A549 (cell line): ENCODE measurements at regions not wholly inside any gene's neighbourhood (a gene's known extent, or its start where the extent isn't known, plus 50 kb on each side); places are given as distances from the start of the nearest gene placed in this dataset.

Experiments
- ATAC-seq, 2 experiments: fragments of 200-7000 bp in 1 of 2; fragments of >200 bp in 1 of 2; cut with Nextera tagmentation in 1 of 2; cut with Tn5 transposase in 1 of 2; 3 replicates each; pipeline versions ENCODE4 v1.8.0 to v1.9.1; 2018 to 2020; ENCODE audit warnings: mild to moderate bottlenecking in 1 of 2, moderate library complexity in 1 of 2
- CTCF ChIA-PET: fragments of 300-600 bp; sonication (Branson Sonifier 250); formaldehyde crosslinking; extraction: SDS; loops from one replicate; lab custom pipeline; 2021; ENCODE audit warnings: antibody characterized with exemption, inconsistent platforms; lab: Yijun Ruan, JAX
- POLR2A ChIA-PET: fragments of 350-600 bp; formaldehyde crosslinking; extraction: SDS; loops from one replicate; lab custom pipeline; 2021; ENCODE audit warnings: antibody characterized with exemption, inconsistent platforms; lab: Yijun Ruan, JAX
- DNase-seq, 2 experiments: peaks; one replicate each; pipeline versions ENCODE4 v3.0.0 to v3.0.0-alpha.2; 2011 to 2016; ENCODE audit warnings: low read depth in 1 of 2, low spot score in 1 of 2
- FAIRE-seq: peaks from 2 replicates; lab custom pipeline; 2011; peaks lifted over from hg19 to GRCh38; lab: Jason Lieb, UNC
- H3K27ac ChIP-seq, 2 experiments: fragments of >200 bp; sonication (Bioruptor Twin); formaldehyde crosslinking; 3 replicates each; pipeline ENCODE4 v1.5.1; 2016 to 2017
- H3K4me1 ChIP-seq: fragments of >200 bp; sonication (Bioruptor Twin); formaldehyde crosslinking; 3 replicates; pipeline ENCODE4 v1.6.1; 2016
- H3K4me2 ChIP-seq: fragments of >200 bp; sonication (Bioruptor Twin); formaldehyde crosslinking; 3 replicates; pipeline ENCODE4 v1.6.1; 2016
- H3K4me3 ChIP-seq: fragments of >200 bp; sonication (Bioruptor Twin); formaldehyde crosslinking; 3 replicates; pipeline ENCODE4 v1.5.1; 2016
- H3K9me3 ChIP-seq: fragments of >200 bp; sonication (Bioruptor Twin); formaldehyde crosslinking; 3 replicates; pipeline ENCODE4 v1.6.1; 2016
- CHD2 ChIP-seq: fragments of 150-350 bp; IDR thresholded peaks from 2 replicates; pipeline ENCODE4 v1.6.1; 2014; ENCODE audit warnings: low read length; ENCODE audit not compliant: partially characterized antibody
- CHD4 ChIP-seq: fragments of 200-600 bp; sonication (generic); IDR thresholded peaks from 2 replicates; pipeline ENCODE4 v1.6.1; 2016; ENCODE audit warnings: antibody characterized with exemption, mild to moderate bottlenecking, borderline replicate concordance
- EP300 ChIP-seq, 2 experiments: fragments of >200 bp; sonication (Bioruptor Twin); formaldehyde crosslinking; IDR thresholded peaks; 2 replicates in 1 of 2; 3 replicates in 1 of 2; pipeline ENCODE4 v1.6.1; 2016 to 2017
- ESRRA ChIP-seq: fragments of 150-350 bp; IDR thresholded peaks from 2 replicates; pipeline ENCODE4 v1.6.1; 2014; ENCODE audit warnings: mild to moderate bottlenecking, low read length, borderline replicate concordance
- FOXS1 ChIP-seq: fragments of 250-450 bp; sonication (Bioruptor Pico); IDR thresholded peaks from 2 replicates; pipeline ENCODE4 v1.5.0; 2020; ENCODE audit warnings: mild to moderate bottlenecking, moderate library complexity
- HEYL ChIP-seq: fragments of 250-450 bp; sonication (Bioruptor Pico); IDR thresholded peaks from 2 replicates; pipeline ENCODE4 v1.8.0; 2021; ENCODE audit warnings: mild to moderate bottlenecking, moderate library complexity
- JUN ChIP-seq, 2 experiments: fragments of >200 bp; sonication (Bioruptor Twin); formaldehyde crosslinking; IDR thresholded peaks; 2 replicates in 1 of 2; 3 replicates in 1 of 2; pipeline ENCODE4 v1.6.1; 2016 to 2017
- MAFK ChIP-seq: fragments of 450-650 bp; IDR thresholded peaks from 2 replicates; pipeline ENCODE4 v1.6.1; 2014; ENCODE audit not compliant: partially characterized antibody
- MYC ChIP-seq: IDR thresholded peaks from 2 replicates; pipeline ENCODE4 v1.6.1; 2012; ENCODE audit warnings: mild to moderate bottlenecking, inconsistent platforms, low read length, improper control_type of control experiment, borderline replicate concordance
- NR3C1 ChIP-seq: fragments of >200 bp; sonication (Bioruptor Twin); formaldehyde crosslinking; IDR thresholded peaks from 3 replicates; pipeline ENCODE4 v1.6.1; 2017
- POLR2A ChIP-seq: IDR thresholded peaks from 2 replicates; pipeline ENCODE4 v1.6.1; 2012; ENCODE audit warnings: mild to moderate bottlenecking, low read length
- RAD21 ChIP-seq, 2 experiments: fragments of >200 bp in 1 of 2; sonication (Bioruptor Twin) in 1 of 2; formaldehyde crosslinking in 1 of 2; IDR thresholded peaks in 1 of 2; conservative IDR thresholded peaks in 1 of 2; 2 replicates in 1 of 2; 3 replicates in 1 of 2; pipeline ENCODE4 v1.6.1; 2012 to 2018; ENCODE audit warnings: inconsistent platforms in 1 of 2
- RARB ChIP-seq: fragments of 250-450 bp; sonication (Bioruptor Pico); IDR thresholded peaks from 2 replicates; pipeline ENCODE4 v1.8.0; 2021; ENCODE audit warnings: mild to moderate bottlenecking, moderate library complexity
- RCOR1 ChIP-seq: fragments of 150-350 bp; IDR thresholded peaks from 2 replicates; pipeline ENCODE4 v1.6.1; 2014; ENCODE audit warnings: antibody characterized with exemption, low read length, low read depth
- RNF2 ChIP-seq: fragments of 200-600 bp; sonication (generic); IDR thresholded peaks from 2 replicates; pipeline ENCODE4 v1.6.1; 2016; ENCODE audit warnings: low read depth, mild to moderate bottlenecking, antibody characterized with exemption, moderate library complexity, borderline replicate concordance
- SREBF2 ChIP-seq: fragments of 450-650 bp; IDR thresholded peaks from 2 replicates; pipeline ENCODE4 v1.6.1; 2014; ENCODE audit warnings: mild to moderate bottlenecking, moderate library complexity
- TP53 ChIP-seq: fragments of 250-450 bp; sonication (Bioruptor Pico); IDR thresholded peaks from 2 replicates; pipeline ENCODE4 v1.5.0; 2021; ENCODE audit warnings: mild to moderate bottlenecking, moderate library complexity
- ZFP36 ChIP-seq: fragments of 450-650 bp; IDR thresholded peaks from 2 replicates; pipeline ENCODE4 v1.6.1; 2014; ENCODE audit warnings: borderline replicate concordance; ENCODE audit not compliant: partially characterized antibody
- ZNF302 ChIP-seq: fragments of 250-450 bp; sonication (Bioruptor Pico); IDR thresholded peaks from 2 replicates; pipeline ENCODE4 v1.9.0; 2021; ENCODE audit warnings: inconsistent platforms, mild to moderate bottlenecking, moderate library complexity
- WGBS: methylation state at CpG from one replicate; pipeline ENCODE4 v1.1.6; 2017; ENCODE audit errors: missing lambda C conversion rate; 5-methylcytosine and 5-hydroxymethylcytosine counted together
- TF ChIP-seq, protein P1 (sequence below): IDR thresholded peaks from 2 replicates; pipeline ENCODE4 v1.6.1; 2012; ENCODE audit warnings: low read depth, borderline replicate concordance
- TF ChIP-seq, protein P2 (sequence below): fragments of >200 bp; sonication (Bioruptor Twin); formaldehyde crosslinking; IDR thresholded peaks from 2 replicates; pipeline ENCODE4 v1.6.1; 2016
- TF ChIP-seq, protein P3 (sequence below): fragments of 250-450 bp; sonication (Bioruptor Pico); IDR thresholded peaks from 2 replicates; pipeline ENCODE4 v1.5.0; 2020; ENCODE audit warnings: low read depth, mild to moderate bottlenecking, moderate library complexity
- TF ChIP-seq, protein P4 (sequence below): fragments of 200-600 bp; sonication (generic); IDR thresholded peaks from 2 replicates; pipeline ENCODE4 v1.6.1; 2016; ENCODE audit warnings: antibody characterized with exemption, mild to moderate bottlenecking, moderate library complexity

DNA sequence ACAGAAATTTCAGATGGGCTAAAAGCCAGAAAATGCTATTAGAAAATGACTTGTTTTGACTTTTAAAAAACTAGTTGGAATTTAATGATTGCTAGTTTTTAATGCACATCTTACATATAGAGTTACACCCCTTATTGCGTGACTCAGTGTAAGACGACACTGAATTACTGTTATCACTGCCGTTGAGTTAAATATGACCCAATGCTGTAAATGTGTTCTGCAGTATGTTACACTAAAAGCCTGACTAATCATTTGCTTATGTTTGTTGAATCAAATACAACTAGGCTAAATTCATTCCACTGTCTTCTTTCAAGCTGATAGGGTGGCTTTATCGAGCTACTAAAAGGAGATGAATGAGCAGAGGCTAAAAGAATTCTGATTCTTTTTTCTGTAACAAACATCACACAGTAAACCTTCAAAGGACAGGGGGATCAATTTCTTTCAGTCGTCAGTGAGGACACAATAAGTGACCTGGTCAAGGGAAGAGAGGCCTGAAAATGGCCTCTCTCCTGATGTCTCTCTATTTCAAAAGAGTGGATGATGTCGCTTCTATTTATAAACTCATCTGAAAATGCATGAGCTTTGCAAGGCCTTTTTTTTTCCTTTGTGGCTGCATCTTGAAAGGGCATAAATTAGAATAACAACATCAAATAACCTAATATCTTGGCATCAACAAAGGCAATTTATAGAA is 142.2 kb upstream of the KCNIP4 start:
- no peak overlapping the region for H3K4me3 ChIP-seq
- CTCF ChIA-PET = no interaction called here
- H3K4me2 ChIP-seq = no peak overlapping the region
- H3K4me1 ChIP-seq = no peaks in the 10 kb centered on the region
- H3K9me3 ChIP-seq = no peaks in the 10 kb centered on the region
- TF ChIP-seq FOXS1 (CRISPR knock-in tag) = no peak
- DNase-seq (no peak), FAIRE-seq (no peak), ATAC-seq (no peak)
- no peak overlapping the region for H3K27ac ChIP-seq
- 18% methylated on average over 6 of the region's 6 CpGs for WGBS
- POLR2A ChIA-PET = no interaction called here

DNA sequence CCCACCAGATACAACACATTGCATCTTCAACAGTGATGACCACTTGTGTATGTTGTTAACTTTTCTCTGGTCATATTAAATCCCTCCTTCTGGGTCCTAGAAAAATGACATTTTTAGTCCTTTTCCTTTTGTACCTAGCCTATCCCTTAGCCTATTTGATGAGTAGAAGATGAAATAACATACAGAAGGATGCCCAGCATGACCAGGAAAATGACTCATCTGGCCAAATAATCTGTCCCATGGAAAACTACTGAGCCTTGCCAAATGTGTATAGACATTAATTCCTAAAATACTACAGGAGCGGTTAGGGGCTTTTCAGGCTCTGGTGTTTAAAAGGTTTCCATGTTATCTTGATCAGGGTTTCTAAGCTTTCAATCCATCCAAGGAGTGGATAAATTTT is 129.0 kb upstream of the KCNIP4 start:
- no peak overlapping the region for H3K4me2 ChIP-seq
- FAIRE-seq (no peak), DNase-seq (no peak)
- TF ChIP-seq ESRRA = no peak
- TF ChIP-seq, all 56 proteins: peak for 0
- no peaks in the 10 kb centered on the region for H3K9me3 ChIP-seq
- 15% methylated on average over 1 of the region's 1 CpG for WGBS
- no peak for ATAC-seq
- POLR2A ChIA-PET = no interaction called here
- CTCF ChIA-PET = no interaction called here
- no peak overlapping the region for H3K27ac ChIP-seq
- no peak overlapping the region for H3K4me3 ChIP-seq
- no peaks in the 10 kb centered on the region for H3K4me1 ChIP-seq

DNA sequence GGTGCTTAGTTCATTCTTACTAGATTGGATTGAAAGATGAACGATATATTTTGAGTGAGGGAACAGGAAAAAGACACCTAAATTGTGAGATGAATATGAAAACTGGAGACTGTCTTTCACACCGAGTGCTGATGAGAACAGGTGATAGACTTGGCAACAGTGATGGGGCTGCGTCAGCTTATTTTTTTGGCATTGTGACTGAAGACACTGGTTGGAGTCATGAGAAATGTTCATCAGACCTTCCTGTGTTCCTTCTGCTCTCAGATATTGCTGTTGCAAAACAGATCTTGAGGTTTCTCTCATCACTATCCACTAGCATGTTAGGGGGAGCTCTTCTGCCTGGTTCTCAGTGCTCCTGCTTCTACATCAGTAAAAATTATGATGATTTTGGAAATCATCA is 124.2 kb upstream of the KCNIP4 start:
- no peak for FAIRE-seq
- Histone ChIP-seq H3K4me2 (no peak overlapping the region), H3K27ac (no peak overlapping the region), H3K4me1 (no peaks in the 10 kb centered on the region), H3K4me3 (no peak overlapping the region), H3K9me3 (no peaks in the 10 kb centered on the region)
- no peak for DNase-seq
- TF ChIP-seq CHD4 (no peak), ZNF302 (CRISPR knock-in tag) (no peak), NR3C1 (no peak), MAFK (no peak), TP53 (CRISPR knock-in tag) (no peak), EP300 (IDR thresholded peaks at IDR 0.05) (no peak), HEYL (CRISPR knock-in tag) (no peak), RCOR1 (no peak), RARB (no peak), RNF2 (no peak), MYC (no peak)
- TF ChIP-seq, protein P1, sequence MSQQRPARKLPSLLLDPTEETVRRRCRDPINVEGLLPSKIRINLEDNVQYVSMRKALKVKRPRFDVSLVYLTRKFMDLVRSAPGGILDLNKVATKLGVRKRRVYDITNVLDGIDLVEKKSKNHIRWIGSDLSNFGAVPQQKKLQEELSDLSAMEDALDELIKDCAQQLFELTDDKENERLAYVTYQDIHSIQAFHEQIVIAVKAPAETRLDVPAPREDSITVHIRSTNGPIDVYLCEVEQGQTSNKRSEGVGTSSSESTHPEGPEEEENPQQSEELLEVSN = no peak
- ChIA-PET CTCF (no interaction called here), POLR2A (no interaction called here)
- ATAC-seq = no peak
- WGBS = 0% methylated on average over 3 of the region's 3 CpGs

DNA sequence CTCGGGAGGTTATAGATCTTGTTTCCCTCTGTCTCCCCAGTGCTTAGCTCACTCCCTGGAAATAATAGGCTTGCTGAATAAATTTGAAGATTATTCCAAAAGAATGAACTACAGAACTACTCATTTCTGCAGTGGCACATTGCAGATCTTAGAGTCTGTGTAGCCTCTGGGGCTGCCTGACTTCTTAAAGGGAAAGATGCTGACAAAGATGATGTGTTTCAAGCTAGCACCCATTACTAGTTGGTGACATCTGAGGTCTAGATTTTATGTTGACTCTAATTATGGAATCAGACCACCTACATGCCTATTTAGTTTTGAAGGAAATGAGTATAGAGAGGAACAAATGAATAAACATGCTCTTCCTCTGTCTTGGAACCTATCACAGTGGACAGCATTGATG is 123.7 kb upstream of the KCNIP4 start:
- no peak for TF ChIP-seq FOXS1 (CRISPR knock-in tag)
- CTCF ChIA-PET = no interaction called here
- ATAC-seq = no peak
- DNase-seq = no peak
- POLR2A ChIA-PET = no interaction called here
- WGBS = 0% methylated on average over 1 of the region's 1 CpG
- H3K4me3 ChIP-seq = no peak overlapping the region
- no peak for FAIRE-seq
- H3K9me3 ChIP-seq = no peaks in the 10 kb centered on the region
- H3K27ac ChIP-seq = no peak overlapping the region
- H3K4me1 ChIP-seq = no peaks in the 10 kb centered on the region
- no peak overlapping the region for H3K4me2 ChIP-seq

DNA sequence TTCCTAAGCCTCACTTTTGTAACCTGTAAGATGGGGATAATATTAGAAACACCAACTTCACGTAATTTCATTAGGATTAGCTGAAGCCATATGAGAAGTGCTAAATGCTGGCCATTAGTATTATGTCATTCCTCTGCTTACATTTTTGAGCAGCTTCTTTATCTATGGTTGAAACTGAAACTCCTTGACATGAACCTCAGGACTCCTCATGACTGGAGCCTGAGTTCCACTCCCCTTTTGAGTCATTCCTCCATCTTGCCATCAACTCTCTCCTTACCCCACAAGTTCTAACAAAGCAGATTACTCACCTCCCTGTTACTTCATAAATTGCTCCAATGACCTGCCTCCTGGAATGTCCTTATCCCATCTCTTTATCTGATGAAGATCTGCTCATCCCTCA is 123.2 kb upstream of the KCNIP4 start:
- no peak for FAIRE-seq
- H3K27ac ChIP-seq = no peak overlapping the region
- no peak overlapping the region for H3K4me2 ChIP-seq
- no peak overlapping the region for H3K4me3 ChIP-seq
- ChIA-PET POLR2A (no interaction called here), CTCF (no interaction called here)
- H3K9me3 ChIP-seq = no peaks in the 10 kb centered on the region
- H3K4me1 ChIP-seq = no peaks in the 10 kb centered on the region
- DNase-seq = no peak
- no peak for ATAC-seq
- 0% methylated on average over 1 of the region's 1 CpG for WGBS
- TF ChIP-seq JUN (IDR thresholded peaks at IDR 0.05) = no peak
- TF ChIP-seq SREBF2 = no peak
- TF ChIP-seq, protein P2, sequence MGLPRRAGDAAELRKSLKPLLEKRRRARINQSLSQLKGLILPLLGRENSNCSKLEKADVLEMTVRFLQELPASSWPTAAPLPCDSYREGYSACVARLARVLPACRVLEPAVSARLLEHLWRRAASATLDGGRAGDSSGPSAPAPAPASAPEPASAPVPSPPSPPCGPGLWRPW = no peak
- TF ChIP-seq ZFP36 = no peak
- no peak for TF ChIP-seq RNF2
- TF ChIP-seq, protein P3, sequence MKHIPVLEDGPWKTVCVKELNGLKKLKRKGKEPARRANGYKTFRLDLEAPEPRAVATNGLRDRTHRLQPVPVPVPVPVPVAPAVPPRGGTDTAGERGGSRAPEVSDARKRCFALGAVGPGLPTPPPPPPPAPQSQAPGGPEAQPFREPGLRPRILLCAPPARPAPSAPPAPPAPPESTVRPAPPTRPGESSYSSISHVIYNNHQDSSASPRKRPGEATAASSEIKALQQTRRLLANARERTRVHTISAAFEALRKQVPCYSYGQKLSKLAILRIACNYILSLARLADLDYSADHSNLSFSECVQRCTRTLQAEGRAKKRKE = no peak
- TF ChIP-seq RAD21 (conservative IDR thresholded peaks at IDR 0.05 in 1 of 2, IDR thresholded peaks at IDR 0.05 in 1 of 2) = no peak
- TF ChIP-seq, protein P4, sequence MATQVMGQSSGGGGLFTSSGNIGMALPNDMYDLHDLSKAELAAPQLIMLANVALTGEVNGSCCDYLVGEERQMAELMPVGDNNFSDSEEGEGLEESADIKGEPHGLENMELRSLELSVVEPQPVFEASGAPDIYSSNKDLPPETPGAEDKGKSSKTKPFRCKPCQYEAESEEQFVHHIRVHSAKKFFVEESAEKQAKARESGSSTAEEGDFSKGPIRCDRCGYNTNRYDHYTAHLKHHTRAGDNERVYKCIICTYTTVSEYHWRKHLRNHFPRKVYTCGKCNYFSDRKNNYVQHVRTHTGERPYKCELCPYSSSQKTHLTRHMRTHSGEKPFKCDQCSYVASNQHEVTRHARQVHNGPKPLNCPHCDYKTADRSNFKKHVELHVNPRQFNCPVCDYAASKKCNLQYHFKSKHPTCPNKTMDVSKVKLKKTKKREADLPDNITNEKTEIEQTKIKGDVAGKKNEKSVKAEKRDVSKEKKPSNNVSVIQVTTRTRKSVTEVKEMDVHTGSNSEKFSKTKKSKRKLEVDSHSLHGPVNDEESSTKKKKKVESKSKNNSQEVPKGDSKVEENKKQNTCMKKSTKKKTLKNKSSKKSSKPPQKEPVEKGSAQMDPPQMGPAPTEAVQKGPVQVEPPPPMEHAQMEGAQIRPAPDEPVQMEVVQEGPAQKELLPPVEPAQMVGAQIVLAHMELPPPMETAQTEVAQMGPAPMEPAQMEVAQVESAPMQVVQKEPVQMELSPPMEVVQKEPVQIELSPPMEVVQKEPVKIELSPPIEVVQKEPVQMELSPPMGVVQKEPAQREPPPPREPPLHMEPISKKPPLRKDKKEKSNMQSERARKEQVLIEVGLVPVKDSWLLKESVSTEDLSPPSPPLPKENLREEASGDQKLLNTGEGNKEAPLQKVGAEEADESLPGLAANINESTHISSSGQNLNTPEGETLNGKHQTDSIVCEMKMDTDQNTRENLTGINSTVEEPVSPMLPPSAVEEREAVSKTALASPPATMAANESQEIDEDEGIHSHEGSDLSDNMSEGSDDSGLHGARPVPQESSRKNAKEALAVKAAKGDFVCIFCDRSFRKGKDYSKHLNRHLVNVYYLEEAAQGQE = no peak
- TF ChIP-seq CHD2 = no peak
- no peak for TF ChIP-seq ESRRA
- no peak for TF ChIP-seq POLR2A
